Peyer's patch (tissue), 4 donors: ENCODE measurements at regions not wholly inside any gene's neighbourhood (a gene's known extent, or its start where the extent isn't known, plus 50 kb on each side); places are given as distances from the start of the nearest gene placed in this dataset.

Source experiments
- CTCF ChIP-seq, 6 experiments: fragments of 450-650 bp in 4 of 6; fragments of 200-600 bp in 2 of 6; sonication (generic) in 1 of 6; IDR thresholded peaks; one replicate each; pipeline ENCODE4 v1.5.1; 2017 to 2019; ENCODE audit warnings: antibody characterized with exemption in 6 of 6, mild to moderate bottlenecking in 3 of 6, moderate library complexity in 1 of 6
- POLR2A ChIP-seq, 2 donors: fragments of 450-650 bp; IDR thresholded peaks; one replicate each; pipeline ENCODE4 v1.5.1; 2017; ENCODE audit warnings: antibody characterized with exemption in 2 of 2, mild to moderate bottlenecking in 2 of 2, moderate library complexity in 2 of 2

GRCh38 chr4:101682946-101683345, 107.6 kb upstream of the BANK1 start:
- TF ChIP-seq CTCF (IDR thresholded peaks at IDR 0.05) (no peak), POLR2A (IDR thresholded peaks at IDR 0.05) (no peak)
